ENCODE measurements at regions not wholly inside any gene's neighbourhood (a gene's known extent, or its start where the extent isn't known, plus 50 kb on each side); places are given as distances from the start of the nearest gene placed in this dataset.

GRCh38 chr6:14694308-14694707 is 551.6 kb upstream of the JARID2 start:
- H3K27ac ChIP-seq: no peak overlapping the region

GRCh38 chr6:14695579-14695978 is 550.3 kb upstream of the JARID2 start:
- no peak overlapping the region for H3K4me2 ChIP-seq (ENCODE audit: low read length)
- H3K9ac ChIP-seq: no peak overlapping the region
- no peak overlapping the region for H3K27ac ChIP-seq
- H3K27me3 ChIP-seq (ENCODE audit: control insufficient read depth, insufficient read depth, low read length): no peaks in the 10 kb centered on the region
- H3K4me1 ChIP-seq: no peaks in the 10 kb centered on the region
- no peak overlapping the region for H3K4me3 ChIP-seq (ENCODE audit: low read depth, low read length)
- peak overlapping the region; percentile 25 for H2AFZ ChIP-seq
- no peak for TF ChIP-seq CTCF (IDR thresholded peaks at IDR 0.05)
- H3K9me3 ChIP-seq (ENCODE audit: control insufficient read depth, low read length): no peaks in the 10 kb centered on the region
- no peaks in the 10 kb centered on the region for H3K36me3 ChIP-seq (ENCODE audit: control insufficient read depth, insufficient read depth, low read length)
- no peaks in the 10 kb centered on the region for H3K79me2 ChIP-seq

More at GRCh38 chr6:14694308-14694707, 551.6 kb upstream of the JARID2 start:
- H3K36me3 ChIP-seq (ENCODE audit: control insufficient read depth, insufficient read depth, low read length): no peaks in the 10 kb centered on the region
- H3K4me1 ChIP-seq: no peaks in the 10 kb centered on the region
- no peaks in the 10 kb centered on the region for H3K79me2 ChIP-seq
- no peak overlapping the region for H3K9ac ChIP-seq
- no peaks in the 10 kb centered on the region for H3K9me3 ChIP-seq (ENCODE audit: control insufficient read depth, low read length)
- no peaks in the 10 kb centered on the region for H3K27me3 ChIP-seq (ENCODE audit: control insufficient read depth, insufficient read depth, low read length)
- H2AFZ ChIP-seq: no peak overlapping the region
- H3K4me3 ChIP-seq (ENCODE audit: low read depth, low read length): no peak overlapping the region
- no peak for TF ChIP-seq CTCF (IDR thresholded peaks at IDR 0.05)
- no peak overlapping the region for H3K4me2 ChIP-seq (ENCODE audit: low read length)

GRCh38 chr6:14696367-14696766 is 549.5 kb upstream of the JARID2 start:
- no peaks in the 10 kb centered on the region for H3K4me1 ChIP-seq
- no peak overlapping the region for H3K4me2 ChIP-seq (ENCODE audit: low read length)
- H3K36me3 ChIP-seq (ENCODE audit: control insufficient read depth, insufficient read depth, low read length): no peaks in the 10 kb centered on the region
- H3K9ac ChIP-seq: no peak overlapping the region
- no peak for TF ChIP-seq CTCF (IDR thresholded peaks at IDR 0.05)
- no peaks in the 10 kb centered on the region for H3K79me2 ChIP-seq
- H2AFZ ChIP-seq: no peak overlapping the region
- H3K9me3 ChIP-seq (ENCODE audit: control insufficient read depth, low read length): no peaks in the 10 kb centered on the region
- no peak overlapping the region for H3K4me3 ChIP-seq (ENCODE audit: low read depth, low read length)
- H3K27me3 ChIP-seq (ENCODE audit: control insufficient read depth, insufficient read depth, low read length): no peaks in the 10 kb centered on the region
- H3K27ac ChIP-seq: no peak overlapping the region

- H3K36me3 ChIP-seq (ENCODE audit: control insufficient read depth, insufficient read depth, low read length): no peaks in the 10 kb centered on the region
- no peak overlapping the region for H3K9ac ChIP-seq
- TF ChIP-seq CTCF (IDR thresholded peaks at IDR 0.05): no peak
- no peak overlapping the region for H3K4me2 ChIP-seq (ENCODE audit: low read length)
- no peaks in the 10 kb centered on the region for H3K27me3 ChIP-seq (ENCODE audit: control insufficient read depth, insufficient read depth, low read length)
- H3K27ac ChIP-seq: no peak overlapping the region
- no peak overlapping the region for H3K4me3 ChIP-seq (ENCODE audit: low read depth, low read length)
- no peak overlapping the region for H2AFZ ChIP-seq
- no peaks in the 10 kb centered on the region for H3K4me1 ChIP-seq
- no peaks in the 10 kb centered on the region for H3K79me2 ChIP-seq
- H3K9me3 ChIP-seq (ENCODE audit: control insufficient read depth, low read length): no peaks in the 10 kb centered on the region
Observed at GRCh38 chr6:14697427-14697826, 548.4 kb upstream of the JARID2 start.

GRCh38 chr6:14699803-14700601 is 545.9 kb upstream of the JARID2 start:
- H3K36me3 ChIP-seq (ENCODE audit: control insufficient read depth, insufficient read depth, low read length): no peaks in the 10 kb centered on the region
- H3K9me3 ChIP-seq (ENCODE audit: control insufficient read depth, low read length): no peaks in the 10 kb centered on the region
- H3K4me2 ChIP-seq (ENCODE audit: low read length): no peak overlapping the region
- H3K4me1 ChIP-seq: no peaks in the 10 kb centered on the region
- no peak overlapping the region for H3K27ac ChIP-seq
- no peaks in the 10 kb centered on the region for H3K79me2 ChIP-seq
- no peaks in the 10 kb centered on the region for H3K27me3 ChIP-seq (ENCODE audit: control insufficient read depth, insufficient read depth, low read length)
- no peak for TF ChIP-seq CTCF (IDR thresholded peaks at IDR 0.05)
- H3K9ac ChIP-seq: no peak overlapping the region
- H2AFZ ChIP-seq: no peak overlapping the region
- H3K4me3 ChIP-seq (ENCODE audit: low read depth, low read length): no peak overlapping the region

All from parathyroid adenoma (tissue), 2 donors.